Activated CD4-positive, alpha-beta T cell treated with anti-CD3 and anti-CD28 coated beads for 24 hours (primary cell): ENCODE measurements at regions not wholly inside any gene's neighbourhood (a gene's known extent, or its start where the extent isn't known, plus 50 kb on each side); places are given as distances from the start of the nearest gene placed in this dataset.
A peak's percentile ranks its signal among the peaks of the same experiment; 100 is the strongest.

Experiments used
- DNase-seq, 2 donors: peaks; one replicate each; pipeline ENCODE4 v3.0.0-alpha.2; 2020; ENCODE audit warnings: low read depth in 2 of 2

DNA sequence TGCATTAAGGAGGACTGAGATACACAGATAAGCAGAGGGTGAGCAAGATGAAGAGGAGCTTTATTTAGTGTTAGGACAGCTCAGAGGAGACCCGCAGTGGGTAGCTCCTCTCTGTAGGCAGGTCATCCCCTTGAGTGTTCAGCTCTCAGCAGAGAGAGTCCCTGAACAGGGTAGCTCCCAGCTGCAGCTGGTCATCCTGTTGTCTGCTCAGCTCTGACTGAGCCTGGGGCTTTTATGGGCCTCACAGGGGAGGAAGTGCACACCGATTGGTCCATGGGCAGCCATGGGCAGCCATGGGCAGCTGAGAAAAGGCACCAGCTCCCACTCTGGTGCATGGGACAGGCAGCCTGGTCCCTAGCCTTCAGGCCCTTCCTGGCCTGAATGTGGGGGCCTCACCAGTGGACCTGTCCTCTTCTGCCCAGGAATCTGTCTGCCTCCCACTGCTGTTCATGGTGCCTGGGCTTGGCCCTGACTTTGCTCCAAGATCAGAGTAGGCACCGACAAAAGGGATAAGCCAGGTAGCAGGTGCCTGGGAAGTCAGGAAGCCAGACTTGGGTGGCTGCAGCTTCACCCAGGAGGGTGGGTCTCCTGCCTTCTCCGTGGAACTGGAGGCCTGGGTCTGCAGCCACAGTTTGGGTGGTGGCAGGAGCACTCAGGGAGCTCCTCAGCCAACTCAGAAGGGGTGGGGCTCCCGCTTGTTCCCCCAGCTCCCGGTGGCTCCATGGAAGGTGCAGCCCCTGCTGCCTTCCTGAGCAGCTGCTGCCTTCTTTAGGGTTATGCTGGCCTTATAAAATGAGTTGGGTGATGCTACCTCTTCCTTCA lies 54.7 kb downstream of the MYEOV start:
- DNase-seq: no peak

DNA sequence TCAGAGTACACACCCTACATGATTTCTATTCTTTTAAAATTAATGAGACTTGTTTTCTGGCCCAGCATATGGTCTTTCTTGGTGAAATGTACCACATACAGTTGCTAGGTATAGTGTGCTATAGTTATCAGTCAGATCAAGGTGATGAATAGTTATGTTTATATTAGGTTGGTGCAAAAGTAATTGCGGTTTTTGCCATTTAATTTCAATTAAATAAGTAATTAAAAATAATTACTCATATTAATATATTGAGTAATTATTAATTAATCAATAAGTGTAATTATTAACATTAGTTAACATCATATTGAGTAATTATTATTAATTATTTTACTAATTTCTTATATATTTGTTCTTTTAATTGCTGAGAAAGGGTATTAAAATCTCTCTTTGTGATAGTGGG lies 56.1 kb downstream of the MYEOV start:
- no peak for DNase-seq

- no peak for DNase-seq
Observed at GRCh38 chr11:69350596-69350995, 56.6 kb downstream of the MYEOV start.

GRCh38 chr11:69351460-69351859 lies 57.5 kb downstream of the MYEOV start:
- DNase-seq: no peak

GRCh38 chr11:69352166-69352565 lies 58.2 kb downstream of the MYEOV start:
- DNase-seq: no peak

DNA sequence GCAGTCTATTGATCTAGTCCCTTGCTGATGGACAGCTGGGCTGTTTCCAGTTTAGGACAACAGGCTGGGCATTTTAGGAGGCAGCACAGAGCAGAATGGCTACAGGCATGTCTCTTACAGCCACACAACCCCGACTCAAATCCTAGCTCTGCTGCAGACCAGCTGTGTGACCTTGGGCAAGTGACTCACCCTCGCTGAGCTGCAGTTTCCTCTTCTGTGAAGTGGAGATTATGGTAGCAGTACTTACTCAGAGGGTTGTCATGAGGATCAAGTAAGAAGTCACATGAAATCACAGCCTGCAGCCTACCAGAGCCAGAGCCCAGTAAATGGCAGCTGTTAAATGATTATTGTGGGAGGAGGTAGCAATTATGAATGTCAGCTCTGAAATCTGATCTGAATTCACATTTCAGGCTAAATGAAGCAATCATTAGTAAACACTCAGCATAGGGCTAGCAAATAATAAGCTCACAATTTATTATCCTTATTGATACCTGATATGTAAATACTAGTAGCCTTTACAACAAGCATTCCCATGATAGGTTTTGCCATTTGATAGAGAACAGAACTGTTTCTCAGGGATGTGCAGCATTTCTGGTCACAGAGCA lies 58.9 kb downstream of the MYEOV start:
- peak; percentile 27 for DNase-seq

- no peak for DNase-seq
Observed at GRCh38 chr11:69353696-69354544, 60.0 kb downstream of the MYEOV start.

GRCh38 chr11:69354545-69354897 lies 60.6 kb downstream of the MYEOV start:
- DNase-seq: no peak

DNA sequence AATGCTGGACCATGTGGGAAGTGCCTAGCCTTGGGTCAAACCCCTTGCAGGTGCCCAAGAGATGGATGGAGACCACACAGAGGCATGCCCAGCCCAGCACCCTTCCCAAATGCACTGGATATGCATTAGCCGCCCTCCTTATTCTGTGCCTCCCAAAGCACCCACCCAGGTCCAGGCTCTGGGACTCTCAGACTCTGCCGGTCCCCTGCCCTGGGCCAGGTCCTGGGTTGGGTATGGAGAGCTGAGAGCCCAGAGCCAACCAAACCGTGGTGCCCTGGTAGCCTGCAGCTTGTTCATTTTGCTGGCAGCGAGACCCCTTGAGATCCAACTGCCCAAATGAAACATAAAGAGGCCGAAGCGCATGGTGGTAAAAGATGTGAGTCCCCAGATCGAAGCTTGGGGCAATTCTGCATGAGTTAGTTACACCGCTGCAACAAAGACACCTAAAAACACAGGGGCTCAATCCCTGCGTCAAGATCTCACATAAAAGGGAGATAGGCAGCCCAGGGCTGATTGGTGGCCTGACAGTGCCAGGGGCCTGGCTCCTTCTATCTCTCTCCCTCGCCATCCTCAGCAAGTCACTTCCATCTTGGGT lies 61.5 kb downstream of the MYEOV start:
- DNase-seq: no peak

GRCh38 chr11:69355959-69356702 lies 62.2 kb downstream of the MYEOV start:
- DNase-seq: no peak

DNA sequence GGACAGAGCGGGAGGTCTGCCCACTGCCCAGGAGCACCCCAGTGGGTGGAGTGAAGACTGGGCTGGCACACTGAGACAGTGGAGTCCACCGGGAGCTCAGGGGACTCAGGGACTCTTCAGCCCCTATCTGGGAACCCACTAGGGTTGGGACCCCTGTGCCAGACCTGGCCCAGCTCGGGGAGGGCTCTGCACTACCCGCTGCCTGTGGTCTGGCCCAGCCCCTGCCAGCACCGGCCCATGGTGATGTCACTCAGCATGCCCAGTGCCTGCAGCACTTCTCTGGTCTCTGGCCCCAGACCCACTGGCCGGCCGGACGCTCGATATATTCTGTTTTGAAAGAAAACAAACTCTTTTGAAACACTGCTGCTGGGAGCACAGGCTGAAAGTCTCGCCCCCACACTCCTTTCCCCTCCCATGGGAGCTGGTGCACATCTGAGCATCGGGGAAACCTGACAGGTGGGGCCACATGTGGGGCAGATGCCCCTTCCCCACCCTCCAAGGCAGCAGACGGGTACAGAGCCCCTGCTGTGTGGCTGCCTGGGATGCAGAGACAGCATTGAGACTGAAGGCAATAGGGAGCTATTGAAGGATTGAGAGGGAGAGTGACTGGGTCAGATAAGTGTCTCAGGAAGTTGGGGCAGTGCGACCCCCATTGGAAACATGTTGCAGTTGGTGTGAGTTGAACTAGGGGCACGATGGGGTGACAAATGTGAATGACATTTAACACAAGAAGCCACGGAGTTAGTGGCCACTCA lies 62.9 kb downstream of the MYEOV start:
- DNase-seq: no peak

DNA sequence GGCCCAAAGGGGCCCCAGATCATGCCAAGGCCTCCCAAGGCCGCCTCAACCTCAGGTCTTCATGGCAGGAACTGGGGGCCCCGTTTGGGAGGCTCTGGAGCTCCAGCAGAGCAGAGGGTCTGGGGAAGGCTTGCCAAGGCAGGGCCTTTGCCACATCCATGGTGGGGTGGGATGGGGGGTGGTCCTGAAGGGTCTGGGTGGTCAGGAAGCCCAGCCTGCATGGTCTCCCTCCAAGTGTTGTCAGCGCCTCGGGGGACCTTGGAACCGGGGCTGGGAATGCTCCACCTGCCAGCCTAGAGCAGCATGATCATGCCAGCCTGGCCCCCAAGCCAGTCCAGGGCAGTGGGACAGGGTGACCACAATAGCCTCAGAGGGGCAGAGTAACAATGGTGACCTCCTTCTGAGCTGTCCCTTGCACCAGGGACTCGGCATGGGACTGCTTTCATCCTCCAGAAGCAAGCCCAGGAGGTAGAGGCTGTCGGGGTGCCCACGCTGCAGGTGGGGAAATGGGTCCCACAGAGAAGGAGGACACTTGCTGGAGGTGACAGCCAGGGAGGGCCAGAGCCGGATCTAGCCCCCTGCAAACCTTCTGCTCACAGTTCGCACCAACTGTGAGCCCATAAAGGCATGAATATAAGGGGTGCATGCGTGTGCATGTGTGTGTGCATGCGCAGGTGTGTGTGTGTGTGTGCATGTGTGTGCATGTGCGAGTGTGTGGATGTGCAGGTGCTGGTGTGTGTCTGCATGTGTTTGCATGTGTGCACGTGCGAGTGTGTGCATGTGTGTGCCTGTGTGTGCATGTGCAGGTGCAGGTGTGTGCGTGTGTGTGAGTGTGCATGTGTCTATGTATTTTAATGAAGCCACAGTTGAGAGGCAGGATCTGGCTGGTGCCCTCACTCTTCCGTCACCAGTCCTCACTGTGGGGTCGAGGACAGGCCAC lies 63.8 kb downstream of the MYEOV start:
- DNase-seq: no peak

GRCh38 chr11:69358398-69359020 lies 64.6 kb downstream of the MYEOV start:
- no peak for DNase-seq

GRCh38 chr11:69359735-69360480 lies 66.0 kb downstream of the MYEOV start:
- no peak for DNase-seq

- no peak for DNase-seq
Observed at GRCh38 chr11:69360606-69361005, 66.7 kb downstream of the MYEOV start.

- DNase-seq: no peak
Observed at GRCh38 chr11:69361048-69361447, 67.1 kb downstream of the MYEOV start.

- DNase-seq: no peak
Observed at GRCh38 chr11:69361466-69361865, 67.5 kb downstream of the MYEOV start.

GRCh38 chr11:69362315-69362714 lies 68.4 kb downstream of the MYEOV start:
- DNase-seq: no peak
